Endothelial cell of umbilical vein (primary cell): ENCODE measurements at regions not wholly inside any gene's neighbourhood (a gene's known extent, or its start where the extent isn't known, plus 50 kb on each side); places are given as distances from the start of the nearest gene placed in this dataset.

ENCODE experiments used
- BruUV-seq: library from RNA; stranded (reverse); fragments of 400-500 nt; replicated peaks from 2 replicates; lab custom pipeline; 2021; lab: Mats Ljungman, UMichigan
- CTCF ChIA-PET: fragments of 300-600, 350-600 bp; sonication (Branson Sonifier 250); formaldehyde crosslinking; loops from one replicate; lab custom pipeline; 2021; ENCODE audit warnings: antibody characterized with exemption, inconsistent platforms; lab: Charles Lee
- POLR2A ChIA-PET: fragments of 300-600, 350-600 bp; sonication (Branson Sonifier 250); formaldehyde crosslinking; loops from one replicate; lab custom pipeline; 2021; ENCODE audit warnings: antibody characterized with exemption, inconsistent platforms; lab: Charles Lee
- DNase-seq: peaks from one replicate; pipeline ENCODE4 v3.0.0-alpha.2; 2011; ENCODE audit warnings: low read depth, low spot score
- FAIRE-seq: peaks from 2 replicates; lab custom pipeline; 2011; peaks lifted over from hg19 to GRCh38; lab: Jason Lieb, UNC
- H2AFZ ChIP-seq: 2 replicates; pipeline ENCODE4 v1.6.0; 2012; ENCODE audit warnings: low read depth, low read length, control low read depth, inconsistent platforms
- H3K27ac ChIP-seq: 2 replicates; pipeline ENCODE4 v1.5.1; 2011; ENCODE audit warnings: low read depth, mild to moderate bottlenecking, control low read depth, low read length, moderate library complexity; ENCODE audit not compliant: insufficient read depth
- H3K27me3 ChIP-seq, 2 experiments: 2 replicates each; pipeline versions ENCODE4 v1.6.0 to v1.6.1; 2011; ENCODE audit warnings: low read length in 2 of 2, mixed read lengths in 1 of 2; ENCODE audit not compliant: control insufficient read depth in 2 of 2, insufficient read depth in 2 of 2
- H3K36me3 ChIP-seq, 2 experiments: 2 replicates in 1 of 2; 3 replicates in 1 of 2; pipeline ENCODE4 v1.5.1; 2011; ENCODE audit warnings: low read length in 2 of 2, mild to moderate bottlenecking in 1 of 2, moderate library complexity in 1 of 2; ENCODE audit not compliant: control insufficient read depth in 2 of 2, insufficient read depth in 2 of 2; ENCODE audit errors: extremely low read depth in 1 of 2
- H3K4me1 ChIP-seq: 3 replicates; pipeline ENCODE4 v1.5.1; 2011; ENCODE audit warnings: mild to moderate bottlenecking, low read length; ENCODE audit not compliant: control insufficient read depth, insufficient read depth; ENCODE audit errors: extremely low read depth
- H3K4me2 ChIP-seq: 2 replicates; pipeline ENCODE4 v1.6.1; 2011; ENCODE audit warnings: low read length, control low read depth, mixed read lengths; ENCODE audit not compliant: insufficient read depth
- H3K4me3 ChIP-seq, 3 experiments: fragments of 200-600 bp in 1 of 3; sonication (generic), shearing (Covaris generic) in 1 of 3; replicated peaks in 1 of 3; 2 replicates each; pipeline ENCODE4 v1.5.1; 2011 to 2016; ENCODE audit warnings: control low read depth in 3 of 3, low read length in 3 of 3, mild to moderate bottlenecking in 2 of 3, inconsistent platforms in 1 of 3, low read depth in 1 of 3, moderate library complexity in 1 of 3; ENCODE audit not compliant: insufficient read depth in 1 of 3
- H3K79me2 ChIP-seq: 2 replicates; pipeline ENCODE4 v1.6.0; 2012; ENCODE audit warnings: low read length, inconsistent platforms; ENCODE audit not compliant: control insufficient read depth, insufficient read depth
- H3K9ac ChIP-seq: replicated peaks from 2 replicates; pipeline ENCODE3; 2011; ENCODE audit warnings: low read length, control low read depth; ENCODE audit not compliant: insufficient read depth; ENCODE audit errors: extremely low read depth
- H3K9me1 ChIP-seq: replicated peaks from 3 replicates; pipeline ENCODE4 v1.6.0; 2011; ENCODE audit warnings: mild to moderate bottlenecking, low read length; ENCODE audit not compliant: control insufficient read depth, insufficient read depth; ENCODE audit errors: extremely low read depth
- H3K9me3 ChIP-seq: replicated peaks from 2 replicates; pipeline ENCODE4 v1.5.1; 2012; ENCODE audit warnings: low read length, inconsistent platforms; ENCODE audit not compliant: control insufficient read depth, insufficient read depth
- H4K20me1 ChIP-seq: replicated peaks from 2 replicates; pipeline ENCODE3; 2011; ENCODE audit warnings: mild to moderate bottlenecking, low read length; ENCODE audit not compliant: control insufficient read depth, insufficient read depth; ENCODE audit errors: extremely low read depth
- CTCF ChIP-seq, 2 donors: IDR thresholded peaks; 1 replicate in 1 of 2; 2 replicates in 1 of 2; pipeline ENCODE4 v1.5.1; 2011; ENCODE audit warnings: low read length in 2 of 2, mild to moderate bottlenecking in 2 of 2, moderate library complexity in 2 of 2, control low read depth in 1 of 2, inconsistent platforms in 1 of 2, low read depth in 1 of 2; ENCODE audit not compliant: insufficient read depth in 1 of 2; ENCODE audit errors: extremely low read depth in 1 of 2
- EZH2 ChIP-seq: IDR thresholded peaks from 2 replicates; pipeline ENCODE4 v1.6.1; 2012; ENCODE audit warnings: borderline replicate concordance, low read depth, mild to moderate bottlenecking, moderate library complexity, low read length, inconsistent platforms; ENCODE audit not compliant: severe bottlenecking
- FOS ChIP-seq: IDR thresholded peaks from 2 replicates; pipeline ENCODE4 v1.6.1; 2011; ENCODE audit warnings: mild to moderate bottlenecking, low read length, moderate library complexity, borderline replicate concordance; ENCODE audit not compliant: insufficient read depth
- GATA2 ChIP-seq: IDR thresholded peaks from 2 replicates; pipeline ENCODE4 v1.7.0; 2011; ENCODE audit warnings: low read depth, mild to moderate bottlenecking, moderate library complexity, mixed read lengths, low read length; ENCODE audit not compliant: insufficient read length, insufficient read depth
- JUN ChIP-seq: IDR thresholded peaks from 2 replicates; pipeline ENCODE4 v1.6.1; 2011; ENCODE audit warnings: borderline replicate concordance, low read depth; ENCODE audit not compliant: insufficient read length, insufficient read depth
- MAX ChIP-seq: IDR thresholded peaks from 2 replicates; pipeline ENCODE4 v1.6.1; 2011; ENCODE audit not compliant: insufficient read depth, insufficient read length
- MYC ChIP-seq: IDR thresholded peaks from one replicate; pipeline ENCODE4 v1.6.1; 2011; ENCODE audit warnings: mild to moderate bottlenecking, low read depth, low read length
- POLR2A ChIP-seq: IDR thresholded peaks from 2 replicates; pipeline ENCODE4 v1.6.1; 2012; ENCODE audit warnings: low read depth, mild to moderate bottlenecking, control low read depth, low read length
- POLR2AphosphoS5 ChIP-seq: IDR thresholded peaks from 2 replicates; pipeline ENCODE4 v1.6.1; 2012; ENCODE audit warnings: low read depth, mild to moderate bottlenecking, control low read depth, low read length, moderate library complexity; ENCODE audit not compliant: insufficient read depth
- dilution Hi-C: fragments of 300-500 bp; cut with MboI; formaldehyde crosslinking; loops from one replicate; pipeline ENCODE4 v1.15.0; 2019; ENCODE audit warnings: low sequenced_read_pairs; ENCODE audit not compliant: extremely low pct_ligation_motif_present
- intact Hi-C: fragments of 100-400 bp; cut with micrococcal nuclease; formaldehyde crosslinking; loops from one replicate; pipeline ENCODE4 v1.10.0; 2022

GRCh38 chr4:136025540-136025939 is 1506.8 kb downstream of the PCDH18 start:
- dilution Hi-C loops, result no loop called here

More at GRCh38 chr4:136025540-136025939, 1506.8 kb downstream of the PCDH18 start:
- FAIRE-seq, result no peak
- no TSS peak for BruUV-seq
- DNase-seq, result no peak
- Histone ChIP-seq H3K9me3 (no peaks in the 10 kb centered on the region), H3K4me3 (no peak overlapping the region), H3K27me3 (no peaks in the 10 kb centered on the region), H3K4me1 (no peaks in the 10 kb centered on the region), H4K20me1 (no peaks in the 10 kb centered on the region), H3K4me2 (no peak overlapping the region), H3K79me2 (no peaks in the 10 kb centered on the region), H3K9ac (no peak overlapping the region), H2AFZ (no peak overlapping the region), H3K27ac (no peak overlapping the region), H3K36me3 (no peaks in the 10 kb centered on the region), H3K9me1 (no peaks in the 10 kb centered on the region)
- TF ChIP-seq POLR2A, result no peak
- TF ChIP-seq MAX, result no peak
- TF ChIP-seq GATA2, result no peak
- TF ChIP-seq FOS, result no peak
- TF ChIP-seq CTCF (IDR thresholded peaks at IDR 0.05; ENCODE audit: extremely low read depth in 1 of 2, insufficient read depth in 1 of 2, low read depth in 1 of 2, low read length in 2 of 2), result no peak
- no peak for TF ChIP-seq POLR2AphosphoS5
- no peak for TF ChIP-seq EZH2
- TF ChIP-seq MYC, result no peak
- no peak for TF ChIP-seq JUN
- ChIA-PET CTCF (no interaction called here), POLR2A (no interaction called here)
- intact Hi-C loops, result no loop called here
